ENCODE measurements at regions not wholly inside any gene's neighbourhood (a gene's known extent, or its start where the extent isn't known, plus 50 kb on each side); places are given as distances from the start of the nearest gene placed in this dataset.

DNA sequence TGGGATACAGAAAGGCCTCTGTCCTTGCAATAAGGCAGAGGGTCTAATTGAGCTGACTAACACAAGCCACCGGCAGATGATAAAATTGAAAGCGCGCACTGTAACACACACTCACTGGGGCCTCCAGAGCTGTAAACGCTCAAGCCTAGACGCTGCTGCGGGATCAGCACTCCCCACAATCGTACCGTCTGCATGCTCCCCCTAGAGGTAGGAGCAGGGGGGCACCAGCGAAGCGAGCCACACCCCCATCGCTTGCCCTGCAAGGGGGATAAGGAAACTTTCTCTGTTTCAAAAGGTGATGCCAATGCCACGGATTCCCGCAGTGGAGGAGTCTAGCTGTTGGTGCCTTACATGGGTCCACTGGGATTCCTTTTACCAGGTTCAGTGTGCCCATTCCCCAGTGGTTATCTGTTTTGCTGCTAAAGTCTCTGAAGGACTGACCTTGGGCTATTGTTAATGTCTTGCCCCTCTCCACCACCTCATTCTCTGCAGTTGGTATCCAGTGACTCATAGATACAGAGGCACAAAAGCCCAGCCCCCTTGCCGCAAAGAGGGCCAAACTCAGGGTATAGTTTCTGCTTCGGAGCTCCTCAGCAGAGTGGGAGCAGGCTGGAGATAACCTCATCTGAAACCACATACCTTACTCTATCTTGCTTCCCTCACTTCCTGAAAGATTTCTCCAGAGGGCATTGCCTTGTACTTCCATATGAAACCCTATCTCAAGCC lies 139.3 kb upstream of the KBTBD8 start:
- Histone ChIP-seq H3K4me2 (ENCODE audit: low read length) (no peak overlapping the region), H3K4me3 (ENCODE audit: low read depth, low read length, poor library complexity, severe bottlenecking) (no peak overlapping the region), H3K4me1 (ENCODE audit: insufficient read depth, low read length, severe bottlenecking) (no peaks in the 10 kb centered on the region), H3K9ac (ENCODE audit: low read length) (no peak overlapping the region), H3K36me3 (ENCODE audit: insufficient read depth, low read length) (no peaks in the 10 kb centered on the region), H3K27me3 (ENCODE audit: insufficient read depth, low read length) (no peaks in the 10 kb centered on the region), H3K9me2 (ENCODE audit: low read depth, low read length) (no peaks in the 10 kb centered on the region), H3K79me2 (ENCODE audit: insufficient read depth, low read length) (no peaks in the 10 kb centered on the region), H3K9me3 (ENCODE audit: low read length) (no peaks in the 10 kb centered on the region), H3F3A (ENCODE audit: insufficient read depth, low read length) (no peaks in the 10 kb centered on the region), H4K20me1 (ENCODE audit: insufficient read depth, low read length) (no peaks in the 10 kb centered on the region), H3K27ac (ENCODE audit: low read depth, low read length, poor library complexity, severe bottlenecking) (no peak overlapping the region), H2AFZ (ENCODE audit: low read length) (no peak overlapping the region)
- no peak for TF ChIP-seq EZH2 (IDR thresholded peaks at IDR 0.05; ENCODE audit: borderline replicate concordance, low read length)
- TF ChIP-seq, protein P1, sequence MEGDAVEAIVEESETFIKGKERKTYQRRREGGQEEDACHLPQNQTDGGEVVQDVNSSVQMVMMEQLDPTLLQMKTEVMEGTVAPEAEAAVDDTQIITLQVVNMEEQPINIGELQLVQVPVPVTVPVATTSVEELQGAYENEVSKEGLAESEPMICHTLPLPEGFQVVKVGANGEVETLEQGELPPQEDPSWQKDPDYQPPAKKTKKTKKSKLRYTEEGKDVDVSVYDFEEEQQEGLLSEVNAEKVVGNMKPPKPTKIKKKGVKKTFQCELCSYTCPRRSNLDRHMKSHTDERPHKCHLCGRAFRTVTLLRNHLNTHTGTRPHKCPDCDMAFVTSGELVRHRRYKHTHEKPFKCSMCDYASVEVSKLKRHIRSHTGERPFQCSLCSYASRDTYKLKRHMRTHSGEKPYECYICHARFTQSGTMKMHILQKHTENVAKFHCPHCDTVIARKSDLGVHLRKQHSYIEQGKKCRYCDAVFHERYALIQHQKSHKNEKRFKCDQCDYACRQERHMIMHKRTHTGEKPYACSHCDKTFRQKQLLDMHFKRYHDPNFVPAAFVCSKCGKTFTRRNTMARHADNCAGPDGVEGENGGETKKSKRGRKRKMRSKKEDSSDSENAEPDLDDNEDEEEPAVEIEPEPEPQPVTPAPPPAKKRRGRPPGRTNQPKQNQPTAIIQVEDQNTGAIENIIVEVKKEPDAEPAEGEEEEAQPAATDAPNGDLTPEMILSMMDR (IDR thresholded peaks at IDR 0.05; ENCODE audit: low read length): peak; percentile 46

GRCh38 chr3:66860771-66861170 lies 137.3 kb upstream of the KBTBD8 start:
- Histone ChIP-seq H3K9ac (ENCODE audit: low read length) (no peak overlapping the region), H3F3A (ENCODE audit: insufficient read depth, low read length) (no peaks in the 10 kb centered on the region), H3K36me3 (ENCODE audit: insufficient read depth, low read length) (no peaks in the 10 kb centered on the region), H3K4me1 (ENCODE audit: insufficient read depth, low read length, severe bottlenecking) (no peaks in the 10 kb centered on the region), H3K79me2 (ENCODE audit: insufficient read depth, low read length) (no peaks in the 10 kb centered on the region), H3K9me3 (ENCODE audit: low read length) (no peaks in the 10 kb centered on the region), H3K9me2 (ENCODE audit: low read depth, low read length) (no peaks in the 10 kb centered on the region), H2AFZ (ENCODE audit: low read length) (no peak overlapping the region), H3K4me3 (ENCODE audit: low read depth, low read length, poor library complexity, severe bottlenecking) (no peak overlapping the region), H3K27ac (ENCODE audit: low read depth, low read length, poor library complexity, severe bottlenecking) (no peak overlapping the region), H3K4me2 (ENCODE audit: low read length) (no peak overlapping the region), H3K27me3 (ENCODE audit: insufficient read depth, low read length) (no peaks in the 10 kb centered on the region), H4K20me1 (ENCODE audit: insufficient read depth, low read length) (no peaks in the 10 kb centered on the region)
- TF ChIP-seq EZH2 (IDR thresholded peaks at IDR 0.05; ENCODE audit: borderline replicate concordance, low read length): no peak
- TF ChIP-seq, protein P1 (IDR thresholded peaks at IDR 0.05; ENCODE audit: low read length): no peak

DNA sequence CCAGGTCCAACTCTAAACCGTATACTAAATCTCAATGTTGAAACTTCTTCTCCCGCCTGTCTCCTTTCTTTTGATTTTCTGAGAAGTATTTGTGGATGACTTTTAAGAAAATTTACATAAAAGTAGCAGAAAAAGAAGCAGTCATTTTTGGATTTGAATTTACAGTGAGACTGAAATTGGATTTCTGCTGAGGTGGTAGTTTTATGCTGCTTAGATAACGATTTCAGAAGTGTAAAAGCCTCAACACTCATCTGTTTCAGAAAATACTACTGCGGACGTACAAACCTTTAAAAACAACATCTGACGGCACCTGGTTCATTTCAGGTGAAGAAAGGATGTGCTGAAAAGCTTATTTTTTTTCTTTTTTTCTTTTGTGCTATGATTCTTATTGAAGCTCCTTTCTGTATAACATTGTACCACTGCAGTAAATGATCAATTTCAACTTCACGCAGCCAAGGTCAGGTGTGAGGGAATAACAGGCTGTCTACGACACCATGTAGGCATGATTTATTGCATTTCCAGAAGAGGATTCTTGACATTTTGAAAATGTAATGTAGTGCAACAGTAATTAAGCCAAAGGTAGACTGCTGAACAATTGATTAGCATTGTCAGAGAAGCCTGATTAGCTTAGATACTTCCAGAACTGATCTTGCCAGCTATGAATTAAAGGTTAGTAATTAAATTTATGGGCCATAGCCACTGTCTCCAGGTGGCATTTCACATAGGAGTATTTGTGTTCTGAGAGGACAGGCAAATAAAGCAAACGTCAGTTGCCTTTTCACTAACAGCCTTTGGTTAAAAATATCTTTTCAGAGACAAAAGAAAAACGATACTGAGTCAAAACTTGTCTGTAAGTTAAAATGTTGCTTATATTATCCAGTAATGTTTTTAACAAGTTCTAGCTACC lies 134.6 kb upstream of the KBTBD8 start:
- TF ChIP-seq EZH2 (IDR thresholded peaks at IDR 0.05; ENCODE audit: borderline replicate concordance, low read length): no peak
- TF ChIP-seq, protein P1 (IDR thresholded peaks at IDR 0.05; ENCODE audit: low read length): no peak
- Histone ChIP-seq H3K4me1 (ENCODE audit: insufficient read depth, low read length, severe bottlenecking) (no peaks in the 10 kb centered on the region), H3F3A (ENCODE audit: insufficient read depth, low read length) (no peaks in the 10 kb centered on the region), H3K27ac (ENCODE audit: low read depth, low read length, poor library complexity, severe bottlenecking) (no peak overlapping the region), H4K20me1 (ENCODE audit: insufficient read depth, low read length) (no peaks in the 10 kb centered on the region), H3K36me3 (ENCODE audit: insufficient read depth, low read length) (no peaks in the 10 kb centered on the region), H3K27me3 (ENCODE audit: insufficient read depth, low read length) (no peaks in the 10 kb centered on the region), H3K9ac (ENCODE audit: low read length) (no peak overlapping the region), H3K4me2 (ENCODE audit: low read length) (no peak overlapping the region), H3K9me2 (ENCODE audit: low read depth, low read length) (no peaks in the 10 kb centered on the region), H2AFZ (ENCODE audit: low read length) (no peak overlapping the region), H3K4me3 (ENCODE audit: low read depth, low read length, poor library complexity, severe bottlenecking) (no peak overlapping the region), H3K9me3 (ENCODE audit: low read length) (no peaks in the 10 kb centered on the region), H3K79me2 (ENCODE audit: insufficient read depth, low read length) (no peaks in the 10 kb centered on the region)
